Esophagus squamous epithelium (tissue), 5 donors: ENCODE measurements at regions not wholly inside any gene's neighbourhood (a gene's known extent, or its start where the extent isn't known, plus 50 kb on each side); places are given as distances from the start of the nearest gene placed in this dataset.

Source experiments
- DNase-seq: peaks from one replicate; lab custom pipeline; 2025; lab: John Stamatoyannopoulos, UW
- H3K27ac ChIP-seq, 4 donors: fragments of 200-600 bp; sonication (generic); one replicate each; pipeline ENCODE4 v1.5.1; 2016 to 2019; ENCODE audit warnings: mild to moderate bottlenecking in 1 of 4
- H3K27me3 ChIP-seq, 4 donors: fragments of 200-600 bp; sonication (generic); 1 replicate in 3 of 4; 2 replicates in 1 of 4; pipeline versions ENCODE4 v1.5.1 to v1.6.0; 2017 to 2021; ENCODE audit warnings: antibody characterized with exemption in 1 of 4
- H3K36me3 ChIP-seq, 3 donors: fragments of 200-600 bp; sonication (generic); one replicate each; pipeline ENCODE4 v1.5.1; 2016 to 2019
- H3K4me1 ChIP-seq, 3 donors: fragments of 200-600 bp; sonication (generic); one replicate each; pipeline ENCODE4 v1.5.1; 2017 to 2019
- H3K4me3 ChIP-seq, 4 donors: fragments of 200-600 bp; sonication (generic); 1 replicate in 3 of 4; 2 replicates in 1 of 4; pipeline ENCODE4 v1.5.1; 2016 to 2019; ENCODE audit warnings: mild to moderate bottlenecking in 2 of 4, moderate library complexity in 1 of 4
- H3K9me3 ChIP-seq, 3 donors: fragments of 200-600 bp; sonication (generic); one replicate each; pipeline ENCODE4 v1.5.1; 2016 to 2019
- CTCF ChIP-seq, 6 experiments: fragments of 450-650 bp in 4 of 6; fragments of 200-600 bp in 2 of 6; sonication (generic) in 2 of 6; IDR thresholded peaks; one replicate each; pipeline ENCODE4 v1.5.1; 2016 to 2019; ENCODE audit warnings: antibody characterized with exemption in 6 of 6, mild to moderate bottlenecking in 4 of 6, moderate library complexity in 4 of 6
- POLR2A ChIP-seq, 4 donors: fragments of 450-650 bp; IDR thresholded peaks; one replicate each; pipeline ENCODE4 v1.6.1; 2017; ENCODE audit warnings: antibody characterized with exemption in 4 of 4, mild to moderate bottlenecking in 4 of 4, moderate library complexity in 3 of 4
- WGBS, 2 donors: methylation state at CpG; one replicate each; pipeline ENCODE4 v1.1.5; 2018; 5-methylcytosine and 5-hydroxymethylcytosine counted together
- intact Hi-C: fragments of 100-400 bp; cut with DNase I; formaldehyde crosslinking; loops from one replicate; pipeline ENCODE4 v1.15.0; 2022
- donor health status: DM: yes; HTN: yes; CAD: no.

GRCh38 chr3:197445896-197446699, 109.7 kb downstream of the BDH1 start:
- no peaks in the 10 kb centered on the region for H3K27me3 ChIP-seq
- TF ChIP-seq POLR2A (IDR thresholded peaks at IDR 0.05) (no peak), CTCF (IDR thresholded peaks at IDR 0.05) (no peak)
- WGBS, 2 donors: 86% methylated on average over 12 of the region's 13 CpGs
- no peak overlapping the region for H3K4me3 ChIP-seq
- H3K9me3 ChIP-seq: no peaks in the 10 kb centered on the region
- H3K4me1 ChIP-seq: no peaks in the 10 kb centered on the region
- intact Hi-C loops: no loop called here
- H3K36me3 ChIP-seq: no peaks in the 10 kb centered on the region
- no peak overlapping the region for H3K27ac ChIP-seq
- no peak for DNase-seq

DNA sequence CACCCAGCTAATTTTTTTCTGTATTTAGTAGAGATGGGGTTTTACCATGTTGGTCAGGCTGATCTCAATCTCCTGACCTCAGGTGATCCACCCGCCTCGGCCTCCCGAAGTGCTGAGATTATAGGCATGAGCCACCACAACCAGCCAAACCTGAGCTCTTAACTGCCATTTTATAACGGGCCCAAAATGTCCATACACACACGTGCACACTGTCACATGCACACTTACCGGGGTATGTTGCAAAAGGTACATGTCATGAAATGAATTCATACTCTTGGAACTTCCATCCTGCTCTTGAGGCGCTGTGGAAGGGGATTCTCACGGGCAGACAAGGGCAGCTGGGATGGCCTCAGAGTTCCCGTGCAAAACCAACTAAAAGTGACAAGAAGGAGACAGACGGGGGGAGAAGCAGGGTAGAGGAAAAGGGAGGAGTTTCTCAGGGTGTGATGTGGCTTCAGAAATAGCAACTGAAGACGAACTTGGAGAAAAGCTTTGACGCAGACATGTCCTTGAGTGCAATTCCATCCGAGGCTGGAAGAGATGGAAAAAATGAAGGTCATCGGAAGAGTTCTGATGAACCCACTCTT, 110.9 kb downstream of the BDH1 start:
- H3K9me3 ChIP-seq: no peaks in the 10 kb centered on the region
- WGBS, 2 donors: 86 to 87% methylated on average over 13 to 14 of the region's 14 CpGs
- no peaks in the 10 kb centered on the region for H3K36me3 ChIP-seq
- no peak overlapping the region for H3K27ac ChIP-seq
- intact Hi-C loops: no loop called here
- TF ChIP-seq CTCF (IDR thresholded peaks at IDR 0.05) (no peak), POLR2A (IDR thresholded peaks at IDR 0.05) (no peak)
- H3K27me3 ChIP-seq: peaks cover 0 to 3% (median 0%) of the 10 kb centered on the region in 4 donors
- H3K4me3 ChIP-seq: no peak overlapping the region
- DNase-seq: no peak
- no peaks in the 10 kb centered on the region for H3K4me1 ChIP-seq

DNA sequence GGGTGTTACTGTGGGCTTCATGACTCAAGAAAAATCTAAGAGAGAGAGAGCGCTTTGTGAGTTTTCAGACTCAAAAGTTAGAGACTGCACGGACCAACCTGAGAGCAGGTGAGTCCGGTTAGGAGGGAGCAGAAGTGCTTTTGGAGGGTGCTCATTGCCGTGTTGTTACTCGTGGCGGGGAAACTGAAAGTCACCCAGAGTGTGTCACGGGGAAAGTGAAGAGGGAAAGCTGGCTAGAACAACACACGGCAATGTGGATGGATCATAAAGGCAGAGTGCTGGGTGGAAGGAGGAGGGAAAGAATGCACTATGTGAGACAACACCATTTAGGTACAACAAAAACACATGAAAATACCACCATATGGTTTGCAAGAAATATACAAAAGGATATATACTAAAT, 112.3 kb downstream of the BDH1 start:
- TF ChIP-seq POLR2A (IDR thresholded peaks at IDR 0.05) (no peak), CTCF (IDR thresholded peaks at IDR 0.05) (no peak)
- no peak for DNase-seq
- Histone ChIP-seq H3K36me3 (no peaks in the 10 kb centered on the region), H3K27ac (no peak overlapping the region), H3K9me3 (no peaks in the 10 kb centered on the region), H3K4me3 (no peak overlapping the region), H3K27me3 (peaks cover 0 to 9% (median 0%) of the 10 kb centered on the region in 4 donors), H3K4me1 (no peaks in the 10 kb centered on the region)
- intact Hi-C loops: no loop called here
- 85% methylated on average over 8 of the region's 8 CpGs for WGBS, 2 donors

- no peak for DNase-seq
- 84 to 93% methylated on average over 7 of the region's 7 CpGs for WGBS, 2 donors
- Histone ChIP-seq H3K27me3 (peaks cover 0 to 11% (median 0%) of the 10 kb centered on the region in 4 donors), H3K27ac (no peak overlapping the region), H3K4me1 (peaks cover 0 to under 1% (median 0%) of the 10 kb centered on the region in 3 donors), H3K4me3 (no peak overlapping the region), H3K9me3 (no peaks in the 10 kb centered on the region), H3K36me3 (no peaks in the 10 kb centered on the region)
- intact Hi-C loops: no loop called here
- TF ChIP-seq CTCF (IDR thresholded peaks at IDR 0.05) (no peak), POLR2A (IDR thresholded peaks at IDR 0.05) (no peak)
These were observed 115.0 kb downstream of the BDH1 start for GRCh38 chr3:197440717-197441303.

DNA sequence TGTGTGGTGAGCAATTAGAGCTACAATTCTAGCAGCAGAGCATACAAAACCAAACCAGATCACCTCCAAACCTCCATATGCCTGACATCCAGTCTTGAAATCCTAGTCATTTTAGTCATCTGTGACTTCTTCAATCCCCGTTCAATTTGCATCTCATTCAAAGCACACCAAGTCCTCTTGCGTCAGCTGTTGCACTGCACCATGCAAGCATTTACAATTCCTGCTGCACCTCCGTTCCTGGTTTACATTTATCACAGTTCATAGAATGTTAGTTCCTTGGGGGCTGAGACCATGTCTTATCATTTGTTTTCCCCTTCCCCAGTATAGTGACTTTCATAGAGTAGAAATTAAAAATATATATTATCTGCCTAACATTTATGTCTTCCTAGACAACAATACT, 116.9 kb downstream of the BDH1 start:
- DNase-seq: no peak
- Histone ChIP-seq H3K4me3 (no peak overlapping the region), H3K27ac (no peak overlapping the region), H3K9me3 (no peaks in the 10 kb centered on the region), H3K4me1 (peaks cover 0 to 12% (median 0%) of the 10 kb centered on the region in 3 donors), H3K27me3 (peaks cover 0 to 11% (median 0%) of the 10 kb centered on the region in 4 donors), H3K36me3 (no peaks in the 10 kb centered on the region)
- intact Hi-C loops: no loop called here
- WGBS, 2 donors: 89 to 93% methylated on average over 3 of the region's 3 CpGs
- TF ChIP-seq POLR2A (IDR thresholded peaks at IDR 0.05): no peak
